GM21360 (cell line): ENCODE measurements at regions not wholly inside any gene's neighbourhood (a gene's known extent, or its start where the extent isn't known, plus 50 kb on each side); places are given as distances from the start of the nearest gene placed in this dataset.

ENCODE experiments used
- ATAC-seq: cut with Tn5 transposase; IDR thresholded peaks from one replicate; pipeline ENCODE4 v1.9.1; 2021; ENCODE audit warnings: mild to moderate bottlenecking, moderate library complexity; ENCODE audit not compliant: unreplicated experiment

DNA sequence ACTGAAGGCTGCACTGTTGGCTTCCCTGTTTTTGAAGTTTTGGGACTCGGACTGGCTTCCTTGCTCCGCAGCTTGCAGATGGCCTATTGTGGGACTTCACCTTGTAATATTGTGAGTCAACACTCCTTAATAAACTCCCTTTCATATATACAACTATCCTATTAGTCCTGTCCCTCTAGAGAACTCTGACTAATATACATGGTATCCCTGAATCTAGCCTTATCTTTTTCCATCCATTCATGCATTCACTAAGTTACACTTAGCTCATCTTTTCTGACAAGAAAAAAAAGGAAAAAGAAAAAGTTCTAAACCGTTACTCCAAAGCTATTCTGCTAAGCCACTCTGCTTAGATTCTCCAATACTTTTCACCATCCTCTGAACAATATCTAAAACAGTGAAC lies 1260.2 kb upstream of the PCDH7 start:
- ATAC-seq: no peak

DNA sequence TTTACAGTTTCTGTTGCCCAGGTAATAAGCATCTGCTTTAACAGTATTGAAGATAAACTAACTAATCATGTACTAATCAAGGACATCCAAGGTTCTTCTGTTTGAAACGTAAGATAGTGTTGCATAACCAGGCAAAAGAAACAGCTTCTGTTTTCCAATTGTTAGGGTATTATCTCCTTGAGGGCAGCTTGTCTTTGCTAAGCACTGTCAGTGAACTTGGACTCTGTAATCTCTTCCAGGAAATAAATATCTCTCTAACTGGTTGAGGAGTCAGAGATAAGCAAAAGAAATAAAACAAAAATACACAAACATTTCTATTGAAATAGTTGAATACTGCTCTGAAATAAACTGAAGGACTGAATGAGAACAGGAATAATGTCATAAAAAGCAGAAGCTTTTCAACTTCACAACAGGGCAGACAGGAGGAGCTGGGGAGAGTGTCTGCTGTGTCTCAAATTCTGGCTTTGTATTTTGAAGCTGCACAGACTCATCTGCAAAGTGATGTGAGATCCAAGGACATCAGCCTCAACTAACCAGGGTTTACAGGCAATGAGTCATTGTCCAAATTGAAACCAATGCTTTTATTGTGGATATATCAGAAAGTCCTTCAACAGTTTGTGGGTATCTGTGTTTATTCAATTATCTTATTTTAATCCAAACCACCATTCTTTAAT lies 1253.0 kb upstream of the PCDH7 start:
- ATAC-seq: no peak
